CD1c-positive myeloid dendritic cell (primary cell): ENCODE measurements at regions not wholly inside any gene's neighbourhood (a gene's known extent, or its start where the extent isn't known, plus 50 kb on each side); places are given as distances from the start of the nearest gene placed in this dataset.
"Not testable (repeated sequence)": the region's sequence is repeated elsewhere in the genome, so short reads cannot be mapped to it uniquely, and the experiment has no call there.

ENCODE experiments used
- DNase-seq: peaks from one replicate; pipeline ENCODE4 v3.0.0-alpha.2; 2016; ENCODE audit errors: extremely low spot score

DNA sequence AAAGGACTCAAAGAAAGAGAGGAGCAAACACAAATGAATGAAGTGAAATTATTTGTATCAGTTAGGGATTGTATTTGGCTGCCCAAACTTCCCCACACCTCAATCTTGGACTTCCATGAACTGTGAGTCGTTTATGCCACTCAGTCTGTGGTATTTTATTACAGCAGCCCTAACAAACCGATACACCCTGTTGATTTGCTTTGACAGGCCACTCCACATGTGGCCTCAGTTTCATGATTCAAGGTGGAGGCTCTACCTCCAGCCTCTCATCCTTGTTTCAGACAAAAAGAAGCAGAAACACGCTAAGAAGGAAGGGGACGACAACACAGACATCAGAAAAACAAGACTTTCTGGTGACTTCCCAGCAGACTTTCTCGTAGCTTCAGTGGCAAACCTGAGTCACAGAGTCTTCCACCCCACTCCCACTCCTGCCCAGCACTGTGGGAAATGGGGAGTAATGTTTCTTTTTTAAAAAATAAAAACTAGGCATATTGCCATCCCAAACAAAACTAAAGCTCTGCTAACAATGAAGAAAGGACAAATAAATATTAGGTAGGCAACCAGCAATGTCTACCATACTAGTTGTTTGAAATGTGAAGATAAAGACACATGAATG, 52.2 kb upstream of the ABCA1 start:
- DNase-seq, result no peak

DNA sequence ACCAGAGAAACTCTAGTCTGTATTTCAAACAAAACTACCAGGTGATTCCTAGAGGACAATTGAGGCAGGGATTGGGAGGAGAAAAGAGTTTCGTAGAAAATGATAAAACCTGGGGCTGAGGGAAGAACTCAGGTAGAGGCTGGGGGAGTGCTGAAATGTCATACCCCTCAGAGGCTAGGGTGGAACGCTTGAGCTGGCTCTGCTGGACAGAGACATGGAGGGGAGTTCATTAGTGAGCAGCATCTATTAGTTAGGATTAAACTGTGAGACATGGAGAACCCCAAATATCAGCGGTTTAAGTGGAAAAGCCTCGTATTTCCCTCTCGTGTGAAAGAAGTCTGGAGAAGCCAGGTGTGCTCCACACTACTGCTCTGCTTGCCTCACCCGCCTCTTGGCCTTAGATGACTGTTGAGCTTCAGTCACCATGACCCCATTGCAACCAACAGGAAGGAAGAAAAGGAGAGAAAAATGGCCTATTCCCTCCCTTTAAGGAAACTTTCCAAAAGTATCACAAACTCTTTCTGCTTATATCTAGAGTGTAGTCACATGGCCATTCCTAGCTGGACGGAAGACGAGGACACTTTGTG, 53.7 kb upstream of the ABCA1 start:
- DNase-seq, result no peak

DNA sequence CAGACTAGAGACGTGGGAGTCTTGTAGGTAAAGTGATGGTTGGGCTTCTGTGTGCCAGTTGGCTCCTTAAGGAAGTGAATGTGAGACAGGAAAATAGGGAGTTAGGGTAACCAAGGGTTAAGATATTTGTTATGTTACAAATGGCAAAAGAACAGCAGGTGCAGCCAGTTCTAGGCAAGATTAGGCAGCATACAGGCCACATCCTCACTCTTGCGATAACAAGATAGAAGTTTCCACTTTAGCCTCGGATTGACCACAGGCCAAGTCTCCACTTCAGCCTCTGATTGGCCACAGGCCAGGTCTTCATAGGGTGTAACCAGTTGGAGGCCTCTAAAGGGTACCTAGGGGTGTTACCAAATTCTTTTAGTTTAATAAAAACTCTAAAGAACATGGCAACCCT, 54.6 kb upstream of the ABCA1 start:
- DNase-seq, result no peak

DNA sequence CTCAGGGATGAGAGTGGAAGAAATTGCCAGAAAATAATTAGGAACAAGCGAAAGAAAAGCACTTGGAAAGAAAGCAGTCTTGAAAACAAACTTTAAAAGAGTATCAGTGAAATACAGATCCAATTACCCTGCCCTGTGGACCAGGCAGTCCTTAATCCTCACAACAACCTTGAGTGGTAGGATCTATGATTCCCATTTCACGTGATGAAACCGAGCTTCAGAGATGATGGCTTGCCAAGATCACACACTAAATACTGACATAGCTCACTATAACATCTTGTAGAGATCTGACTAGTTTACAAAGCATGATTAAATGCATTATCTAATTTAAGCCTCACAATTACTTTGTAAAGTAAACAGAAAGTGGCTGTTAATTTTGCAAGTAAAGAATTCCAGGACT, 55.5 kb upstream of the ABCA1 start:
- no peak for DNase-seq

DNA sequence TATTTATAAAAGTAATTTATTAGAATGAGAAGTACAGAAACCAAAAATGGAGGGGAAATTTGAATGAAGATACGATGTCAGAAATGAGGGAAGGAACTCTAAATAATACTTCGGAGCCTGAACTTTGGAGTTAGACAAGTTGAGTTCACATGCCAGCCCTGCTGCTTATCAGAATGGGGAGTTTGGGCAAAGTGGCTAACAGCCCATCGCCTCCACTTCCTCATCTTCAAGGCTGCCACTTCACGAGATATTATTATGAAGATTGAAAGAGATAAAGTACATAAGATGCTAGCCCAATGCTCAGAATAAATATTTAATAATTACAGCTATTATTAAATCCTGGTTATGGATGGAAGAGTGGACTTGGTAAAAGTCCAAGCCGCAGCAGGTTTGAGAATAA, 56.2 kb upstream of the ABCA1 start:
- DNase-seq, result peak; percentile 28

DNA sequence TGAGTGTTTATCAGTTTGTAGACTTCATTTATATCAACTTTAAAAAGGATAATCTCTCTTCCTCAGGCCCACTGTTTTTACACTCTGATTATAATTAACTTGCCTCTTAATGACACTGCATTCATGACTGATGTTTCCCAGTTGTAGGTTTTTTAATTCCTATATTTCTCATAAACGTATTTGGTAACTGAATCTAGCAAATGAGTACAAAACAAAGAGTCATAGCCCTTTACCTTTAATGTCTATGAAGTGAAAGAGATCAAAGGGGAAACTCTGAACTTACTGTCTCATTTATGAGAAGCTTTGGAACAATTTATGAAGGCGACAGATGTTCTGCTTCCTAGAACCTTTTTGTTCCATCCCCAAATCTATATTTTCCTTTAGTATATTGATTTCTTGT, 56.6 kb upstream of the ABCA1 start:
- no peak for DNase-seq

DNA sequence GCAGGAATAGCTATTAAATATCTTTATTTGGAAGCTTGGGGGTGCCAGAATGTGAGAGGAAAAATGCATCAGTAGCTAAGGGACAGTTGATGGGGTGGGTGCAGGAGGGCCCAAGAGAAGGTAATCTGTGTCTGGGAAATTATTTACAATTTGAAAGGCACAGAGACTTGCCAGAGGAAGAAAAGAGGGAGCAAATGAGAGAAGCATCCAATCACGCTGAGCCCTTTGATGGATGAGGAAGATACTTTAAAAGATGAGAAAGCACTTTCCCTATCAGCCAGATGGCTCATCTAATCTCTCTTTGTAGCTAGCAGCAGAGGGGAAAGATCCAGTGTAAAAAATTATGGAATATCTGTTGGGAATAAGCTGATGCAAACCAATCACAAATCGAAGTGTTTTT, 57.0 kb upstream of the ABCA1 start:
- no peak for DNase-seq

DNA sequence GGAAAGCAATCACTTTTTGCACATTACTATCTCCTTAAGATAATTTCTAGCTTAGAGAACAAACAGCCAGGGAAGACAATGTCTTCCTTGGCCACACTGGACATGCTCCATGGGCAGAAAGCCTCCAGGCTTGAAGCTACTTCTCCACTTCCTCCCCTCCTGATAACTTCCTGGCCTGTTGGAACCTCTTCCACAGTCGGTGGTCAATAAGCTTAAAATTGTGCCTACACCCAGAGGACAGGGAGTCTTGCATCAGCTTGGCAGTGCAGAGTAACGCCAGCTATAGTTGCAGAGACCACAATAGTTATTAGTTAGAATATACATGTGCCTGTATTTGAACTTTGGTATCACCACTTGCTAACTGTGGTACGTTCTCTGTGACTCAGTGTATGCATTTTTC, 58.1 kb upstream of the ABCA1 start:
- DNase-seq, result no peak

DNA sequence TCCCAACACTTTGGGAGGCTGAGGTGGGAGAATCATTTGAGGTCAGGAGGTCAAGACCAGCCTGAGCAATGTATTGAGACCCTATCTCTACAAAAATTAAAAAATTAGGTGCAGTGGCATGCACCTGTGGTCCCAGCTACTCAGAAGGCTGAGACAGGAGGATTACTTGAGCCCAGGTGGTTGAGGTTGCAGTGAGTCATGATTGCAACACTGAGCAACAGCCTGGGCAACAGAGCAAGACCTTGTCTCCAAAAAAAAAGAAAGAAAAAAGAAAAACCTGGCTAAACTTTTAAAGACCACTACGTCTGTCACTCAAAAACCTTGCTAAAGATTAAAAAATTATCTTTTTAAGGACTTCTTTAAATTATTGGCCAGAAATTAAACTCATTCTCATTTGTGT, 59.8 kb upstream of the ABCA1 start:
- no peak for DNase-seq

DNA sequence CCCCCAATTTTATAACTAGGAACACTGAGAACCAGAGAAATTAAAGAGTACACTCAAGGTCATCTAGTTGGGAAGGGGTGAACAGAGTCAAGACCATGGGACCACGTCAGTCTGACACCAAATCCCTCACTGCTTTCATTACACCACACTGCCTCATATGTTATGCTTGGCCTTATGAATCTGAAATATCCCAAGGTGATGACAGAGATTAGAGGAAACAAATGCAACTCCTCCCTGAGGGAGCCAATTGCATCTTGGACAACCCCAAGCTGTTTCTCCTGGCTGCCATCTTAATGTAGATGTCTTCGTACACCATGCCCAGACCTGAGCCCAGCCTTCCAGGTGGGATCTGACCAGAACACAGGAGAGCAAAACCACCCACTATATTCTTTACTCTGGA, 60.6 kb upstream of the ABCA1 start:
- DNase-seq, result no peak

DNA sequence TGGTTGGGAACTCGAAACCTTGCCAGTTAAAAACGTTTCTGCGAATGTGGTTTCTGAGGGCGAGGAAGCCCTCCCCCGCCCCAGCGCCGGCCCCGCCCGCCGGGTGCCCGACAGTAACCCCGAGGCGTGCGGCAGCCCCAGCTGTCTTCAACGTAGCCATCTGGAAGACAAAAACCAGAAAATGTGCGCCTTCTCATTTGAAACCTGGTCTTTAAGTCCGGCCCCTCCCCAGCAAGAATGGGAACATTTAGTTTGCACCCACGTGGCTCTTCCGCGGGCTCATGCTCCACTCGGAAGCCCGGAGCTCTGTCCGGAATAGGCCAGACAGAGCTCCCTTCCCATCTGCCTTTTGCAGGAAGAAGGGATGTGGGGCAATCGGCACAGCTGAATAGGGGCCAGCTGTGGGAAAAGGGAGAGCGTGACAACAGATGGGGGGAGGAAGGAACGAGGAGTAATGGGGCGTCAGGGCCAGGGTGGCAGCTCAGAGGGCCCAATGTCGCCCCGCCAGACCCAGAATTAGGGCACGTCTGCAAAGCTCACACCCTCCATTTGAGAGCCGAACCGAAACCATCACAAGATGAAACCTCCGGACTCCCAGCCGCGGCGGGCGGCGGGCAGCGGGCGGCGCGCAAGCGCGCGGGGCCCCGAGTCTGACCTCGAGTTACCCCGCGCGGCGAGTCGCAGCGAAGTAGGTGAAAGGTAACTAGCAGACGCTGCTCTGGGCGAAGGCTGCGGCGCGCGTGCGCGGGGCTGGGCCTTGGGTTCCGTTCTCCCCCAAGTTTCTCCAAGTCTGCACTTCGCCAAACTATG, 63.4 kb upstream of the ABCA1 start:
- DNase-seq, result peak; percentile 93

DNA sequence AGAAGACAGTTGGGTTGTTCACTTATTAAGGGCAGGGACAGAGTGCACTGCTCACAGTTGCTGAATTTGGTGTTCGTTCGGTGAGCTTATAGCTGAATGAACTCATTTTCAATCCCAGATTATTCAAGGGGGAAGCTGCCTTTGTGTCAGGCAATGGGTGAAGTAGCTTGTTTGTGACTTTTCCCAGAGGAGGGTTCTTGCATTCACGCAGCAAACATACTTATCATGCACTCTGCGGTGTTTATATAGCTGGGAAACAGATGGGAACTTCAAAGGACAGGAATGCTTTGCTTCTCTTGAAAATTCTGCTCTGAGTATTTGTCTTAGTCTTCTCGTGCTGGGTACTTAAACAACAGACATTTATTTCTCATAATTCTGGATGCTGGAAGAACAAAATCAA, 64.7 kb upstream of the ABCA1 start:
- no peak for DNase-seq

DNA sequence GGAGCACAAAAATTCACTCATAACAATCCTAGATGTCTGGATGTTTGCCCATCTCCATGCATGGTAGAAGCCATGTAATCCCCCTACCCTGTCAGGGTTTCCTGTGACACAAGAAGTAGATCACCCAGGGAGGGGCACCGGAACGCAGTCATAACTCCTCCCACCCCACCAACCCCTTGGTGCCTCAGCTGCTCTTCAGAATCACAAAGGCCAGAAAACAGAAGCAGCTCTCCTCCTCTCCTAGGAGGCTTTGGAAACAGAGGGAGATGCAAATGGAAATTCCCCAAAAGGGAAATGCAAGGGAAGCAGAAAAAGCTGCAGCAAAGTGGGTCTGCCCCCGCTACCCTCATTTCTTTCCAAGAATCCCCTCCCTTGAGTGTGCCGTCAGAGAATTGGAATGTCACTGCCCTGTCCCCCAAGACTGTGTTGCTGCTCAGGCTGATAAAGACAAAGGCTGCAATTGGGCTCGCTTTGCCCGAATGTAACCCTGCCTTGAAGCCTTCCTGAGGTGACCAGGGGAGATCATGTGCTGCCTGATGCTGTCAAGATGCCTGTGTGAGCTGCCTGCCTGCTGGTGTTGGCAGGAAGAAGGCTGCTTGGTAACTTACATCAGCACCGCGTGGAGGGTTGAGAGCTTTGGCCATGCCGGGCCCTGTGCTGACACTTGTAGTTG, 65.5 kb upstream of the ABCA1 start:
- peak; percentile 43 for DNase-seq

DNA sequence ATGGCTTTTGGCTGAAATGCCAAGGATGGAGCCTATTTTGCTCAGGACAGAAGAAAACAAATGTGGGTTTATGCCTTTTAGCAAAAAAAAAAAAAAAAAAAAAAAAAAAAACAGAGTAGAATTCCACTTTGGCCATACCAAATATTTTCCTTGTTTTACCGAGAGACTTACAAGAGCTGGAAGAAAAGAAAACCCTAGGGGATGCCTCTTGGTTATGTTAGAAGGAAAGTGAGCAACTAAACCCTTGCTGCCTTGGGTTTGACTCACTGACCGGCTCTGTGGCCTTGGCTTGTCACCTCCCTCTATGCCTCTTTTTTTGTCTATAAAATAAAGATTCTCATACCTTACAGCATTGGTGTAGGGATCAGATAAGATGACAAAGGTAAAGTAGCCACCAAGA, 69.6 kb upstream of the ABCA1 start:
- no peak for DNase-seq

DNA sequence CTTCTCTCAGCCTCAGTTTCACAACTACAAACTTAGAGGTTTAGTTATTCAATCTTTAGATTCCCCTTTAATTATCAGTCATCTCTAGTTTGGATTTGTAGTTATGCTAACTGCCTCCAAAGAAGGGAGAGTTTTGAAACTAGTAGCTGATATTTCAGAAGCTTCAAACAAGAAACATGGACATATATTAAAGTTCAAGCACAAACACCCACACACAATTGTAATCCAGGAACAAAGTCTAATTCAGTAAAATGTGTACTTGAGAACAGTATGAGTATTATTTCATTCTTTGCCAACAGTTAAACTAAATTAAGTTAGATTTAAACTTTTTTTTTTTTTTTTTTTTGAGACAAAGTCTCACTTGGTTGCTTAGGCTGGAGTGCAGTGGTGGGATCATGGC, 71.2 kb upstream of the ABCA1 start:
- peak; percentile 29 for DNase-seq

DNA sequence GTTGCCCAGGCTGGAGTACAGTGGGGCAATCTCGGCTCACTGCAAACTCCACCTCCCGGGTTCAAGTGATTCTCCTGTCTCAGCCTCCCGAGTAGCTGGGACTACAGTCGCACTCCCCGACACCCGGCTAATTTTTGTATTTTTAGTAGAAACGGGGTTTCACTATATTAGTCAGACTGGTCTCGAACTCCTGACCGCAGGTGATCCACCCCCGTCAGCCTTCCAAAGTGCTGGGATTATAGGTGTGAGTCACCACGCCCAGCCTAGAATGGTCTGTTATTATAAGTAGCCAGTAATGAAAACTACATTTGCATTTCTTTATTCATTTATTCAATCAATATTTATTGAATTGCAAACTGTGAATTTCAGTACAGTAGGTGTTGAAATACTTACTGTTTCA, 72.6 kb upstream of the ABCA1 start:
- not testable (repeated sequence) for DNase-seq

DNA sequence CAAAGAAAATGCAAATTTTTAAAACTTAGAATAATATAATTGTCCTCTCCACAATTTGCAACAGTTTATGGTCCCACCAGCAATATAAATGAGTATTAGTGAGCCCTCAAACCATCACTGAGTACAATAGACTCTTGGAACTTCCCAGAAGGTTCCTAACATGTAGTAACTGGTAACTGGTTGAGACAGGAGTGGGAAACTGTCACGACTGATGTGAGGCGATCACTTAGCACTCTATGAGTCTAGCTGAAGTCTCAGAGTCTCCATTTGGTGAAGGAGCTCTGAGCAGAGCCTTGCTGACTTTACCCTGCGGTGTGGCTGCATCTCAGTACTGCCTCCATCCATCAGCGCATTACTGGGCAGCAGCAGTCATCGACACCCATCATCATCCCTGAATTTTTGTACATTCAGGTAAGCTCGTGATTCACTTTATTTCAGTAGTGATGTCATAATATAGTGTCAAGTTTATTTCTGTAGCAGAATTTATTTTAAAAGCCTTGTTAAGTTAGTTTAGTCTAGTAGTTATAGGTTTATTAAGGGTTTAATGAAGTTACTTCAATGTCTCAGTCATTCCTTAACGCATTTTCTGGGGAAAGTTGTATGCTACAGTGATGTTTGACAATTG, 76.6 kb upstream of the ABCA1 start:
- no peak for DNase-seq

DNA sequence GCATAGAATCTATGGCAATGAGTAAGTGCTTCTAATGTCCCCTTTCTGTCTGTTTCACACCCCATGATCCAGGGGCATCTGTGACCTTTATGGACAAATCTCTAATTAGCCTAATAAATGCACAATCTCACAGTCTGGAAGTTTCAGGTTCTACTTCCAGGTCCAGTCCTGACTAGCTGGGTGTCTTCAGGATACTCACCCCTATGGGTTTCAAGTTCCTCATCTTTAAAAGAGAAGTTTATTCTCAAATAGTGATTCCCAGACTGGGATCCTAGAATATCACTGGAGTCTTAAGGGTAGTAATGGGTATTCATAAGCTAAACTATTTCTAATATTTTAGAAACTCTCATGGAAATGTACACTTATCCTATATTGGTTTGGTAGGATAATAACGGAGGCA, 77.2 kb upstream of the ABCA1 start:
- DNase-seq, result peak; percentile 52

DNA sequence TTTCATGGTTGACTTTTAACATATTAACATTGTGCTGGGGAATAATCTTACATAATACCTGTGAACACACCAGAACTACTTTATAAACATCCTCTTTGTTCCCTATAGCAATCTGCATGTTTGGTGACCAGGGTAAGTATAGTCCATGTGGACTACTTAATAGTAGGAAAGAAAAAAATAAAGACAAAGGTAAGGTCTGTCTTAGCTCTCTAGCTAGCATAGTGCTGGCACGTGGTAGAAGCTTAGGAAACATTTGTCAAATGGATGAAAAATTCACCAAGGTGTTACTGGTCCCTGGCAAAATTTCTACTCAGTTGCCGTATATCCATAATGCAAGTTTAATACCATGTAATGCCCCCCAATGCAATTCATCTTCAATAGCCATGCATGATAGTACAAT, 78.6 kb upstream of the ABCA1 start:
- no peak for DNase-seq

DNA sequence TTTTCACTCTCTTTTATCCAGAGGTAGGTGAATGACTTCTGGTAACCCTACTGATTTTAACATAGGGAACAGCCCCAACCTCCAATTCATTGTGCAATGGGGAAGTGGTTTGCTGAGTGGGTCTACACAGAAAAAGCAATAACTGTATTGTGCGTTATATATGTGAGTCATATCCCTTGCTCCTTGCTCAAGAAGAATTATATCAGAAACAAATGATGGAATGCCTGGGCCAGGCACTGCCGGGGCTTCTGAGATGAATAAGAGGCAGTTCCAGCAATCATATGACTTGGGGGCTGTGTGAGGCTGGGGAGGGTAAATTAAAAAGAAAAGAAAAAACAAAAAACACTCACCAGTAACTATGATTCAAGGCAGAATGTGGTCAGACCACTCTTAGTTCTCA, 79.2 kb upstream of the ABCA1 start:
- peak; percentile 91 for DNase-seq

DNA sequence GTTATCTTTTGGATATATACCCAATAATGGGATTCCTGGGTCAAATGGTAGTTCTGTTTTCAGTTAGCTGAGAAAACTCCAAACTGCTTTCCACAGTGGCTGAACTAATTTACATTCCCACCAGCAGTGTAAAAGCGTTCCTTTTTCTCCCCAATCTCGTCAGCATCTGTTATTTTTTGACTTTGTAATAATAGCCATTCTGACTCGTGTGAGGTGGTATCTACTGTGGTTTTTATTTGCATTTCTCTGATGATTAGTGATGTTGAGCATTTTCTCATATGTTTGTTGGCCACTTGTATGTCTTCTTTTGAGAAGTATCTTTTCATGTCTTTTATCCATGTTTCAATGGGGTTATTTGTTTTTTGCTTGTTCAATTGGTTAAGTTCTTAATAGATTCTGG, 82.1 kb upstream of the ABCA1 start:
- not testable (repeated sequence) for DNase-seq

DNA sequence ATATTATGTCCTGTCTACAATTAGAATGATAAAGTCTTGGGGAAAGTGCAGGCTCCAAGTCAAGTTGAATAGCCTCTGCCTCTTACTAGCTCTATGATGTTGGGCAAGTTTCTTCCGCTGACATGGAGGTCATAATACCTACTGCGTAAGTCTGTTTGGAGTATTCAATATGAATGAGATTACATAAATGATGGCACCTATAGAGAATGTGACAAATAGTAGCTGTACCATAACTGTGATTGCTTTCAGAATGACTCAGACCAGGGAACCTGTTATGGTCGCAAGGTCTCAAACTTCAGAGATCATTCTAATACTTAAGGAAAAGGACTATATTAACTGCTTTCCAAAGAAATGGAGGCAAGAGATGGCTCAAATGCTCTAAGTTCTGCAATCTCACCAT, 94.0 kb upstream of the ABCA1 start:
- DNase-seq, result no peak
